Osteocyte (in vitro differentiated cells): ENCODE measurements at regions not wholly inside any gene's neighbourhood (a gene's known extent, or its start where the extent isn't known, plus 50 kb on each side); places are given as distances from the start of the nearest gene placed in this dataset.

Experiments
- DNase-seq: peaks from one replicate; pipeline ENCODE4 v3.0.0; 2021; ENCODE audit warnings: mixed read lengths; ENCODE audit not compliant: unreplicated experiment; ENCODE audit errors: extremely low spot score
- H3K27ac Mint-ChIP-seq: one replicate; pipeline ENCODE4 v1.8.0; 2021; ENCODE audit warnings: mild to moderate bottlenecking, mixed read lengths; ENCODE audit not compliant: unreplicated experiment
- H3K27me3 Mint-ChIP-seq: one replicate; pipeline ENCODE4 v1.8.0; 2021; ENCODE audit warnings: mixed read lengths; ENCODE audit not compliant: unreplicated experiment
- H3K36me3 Mint-ChIP-seq: one replicate; pipeline ENCODE4 v1.8.0; 2021; ENCODE audit warnings: mixed read lengths; ENCODE audit not compliant: unreplicated experiment
- H3K4me1 Mint-ChIP-seq: one replicate; pipeline ENCODE4 v1.8.0; 2021; ENCODE audit warnings: mixed read lengths; ENCODE audit not compliant: unreplicated experiment
- H3K4me3 Mint-ChIP-seq: one replicate; pipeline ENCODE4 v1.8.0; 2021; ENCODE audit warnings: mild to moderate bottlenecking, moderate library complexity, mixed read lengths; ENCODE audit not compliant: unreplicated experiment
- H3K9me3 Mint-ChIP-seq: one replicate; pipeline ENCODE4 v1.8.0; 2021; ENCODE audit warnings: mixed read lengths; ENCODE audit not compliant: unreplicated experiment
- TF ChIP-seq, protein P1 (sequence below): fragments of 200-600 bp; sonication (generic); IDR thresholded peaks from 2 replicates; pipeline ENCODE4 v1.5.0; 2021; ENCODE audit warnings: antibody characterized with exemption, mild to moderate bottlenecking, moderate library complexity

DNA sequence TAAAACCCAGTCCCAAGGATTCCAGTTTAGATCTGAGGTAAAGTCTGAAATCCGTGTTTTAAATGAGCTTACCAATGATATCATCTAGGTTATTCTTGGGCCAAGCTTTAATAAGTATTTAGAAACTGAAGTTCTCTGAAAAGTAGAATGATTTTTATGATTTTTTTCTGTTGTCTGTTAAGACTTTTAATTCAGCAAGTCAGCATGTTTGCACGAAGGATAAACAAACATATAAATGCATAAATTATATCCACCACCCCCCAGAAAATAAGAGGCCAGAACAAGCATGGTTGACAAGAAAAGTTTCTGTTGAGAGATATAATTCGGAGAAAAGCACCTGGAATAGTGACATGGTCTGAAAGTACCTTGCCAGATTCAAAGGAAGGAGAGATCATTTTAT is 655.7 kb downstream of the NOVA1 start:
- TF ChIP-seq, protein P1, sequence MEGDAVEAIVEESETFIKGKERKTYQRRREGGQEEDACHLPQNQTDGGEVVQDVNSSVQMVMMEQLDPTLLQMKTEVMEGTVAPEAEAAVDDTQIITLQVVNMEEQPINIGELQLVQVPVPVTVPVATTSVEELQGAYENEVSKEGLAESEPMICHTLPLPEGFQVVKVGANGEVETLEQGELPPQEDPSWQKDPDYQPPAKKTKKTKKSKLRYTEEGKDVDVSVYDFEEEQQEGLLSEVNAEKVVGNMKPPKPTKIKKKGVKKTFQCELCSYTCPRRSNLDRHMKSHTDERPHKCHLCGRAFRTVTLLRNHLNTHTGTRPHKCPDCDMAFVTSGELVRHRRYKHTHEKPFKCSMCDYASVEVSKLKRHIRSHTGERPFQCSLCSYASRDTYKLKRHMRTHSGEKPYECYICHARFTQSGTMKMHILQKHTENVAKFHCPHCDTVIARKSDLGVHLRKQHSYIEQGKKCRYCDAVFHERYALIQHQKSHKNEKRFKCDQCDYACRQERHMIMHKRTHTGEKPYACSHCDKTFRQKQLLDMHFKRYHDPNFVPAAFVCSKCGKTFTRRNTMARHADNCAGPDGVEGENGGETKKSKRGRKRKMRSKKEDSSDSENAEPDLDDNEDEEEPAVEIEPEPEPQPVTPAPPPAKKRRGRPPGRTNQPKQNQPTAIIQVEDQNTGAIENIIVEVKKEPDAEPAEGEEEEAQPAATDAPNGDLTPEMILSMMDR, result no peak
- Mint-ChIP-seq H3K4me3 (no peak overlapping the region), H3K4me1 (no peaks in the 10 kb centered on the region)

DNA sequence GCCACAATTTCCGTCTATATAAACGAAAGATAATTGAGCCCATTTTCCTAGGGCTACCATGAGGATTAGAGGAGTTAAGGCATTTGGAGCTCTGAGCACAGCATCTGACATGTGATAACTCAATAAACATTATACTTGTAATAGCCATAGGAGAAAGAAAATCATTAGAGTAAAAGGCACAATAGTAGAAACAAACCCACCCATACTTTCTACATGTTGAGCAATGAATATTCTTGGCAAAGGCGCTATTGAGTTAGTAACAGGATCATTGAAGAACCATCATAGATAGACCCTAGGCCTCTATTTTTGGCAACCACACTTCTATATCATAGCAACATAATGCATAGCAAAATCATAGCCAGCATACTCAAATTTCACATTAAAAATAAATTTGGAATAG is 664.1 kb downstream of the NOVA1 start:
- Mint-ChIP-seq H3K27me3 (no peaks in the 10 kb centered on the region), H3K36me3 (no peaks in the 10 kb centered on the region), H3K4me1 (no peaks in the 10 kb centered on the region), H3K27ac (no peak overlapping the region), H3K9me3 (peaks cover 11% of the 10 kb centered on the region), H3K4me3 (no peak overlapping the region)
- no peak for DNase-seq
- TF ChIP-seq, protein P1, result no peak

More for the DNA sequence above, 655.7 kb downstream of the NOVA1 start:
- no peak for DNase-seq
- H3K9me3 Mint-ChIP-seq, result peaks cover 27% of the 10 kb centered on the region
- H3K36me3 Mint-ChIP-seq, result no peaks in the 10 kb centered on the region
- H3K27me3 Mint-ChIP-seq, result no peaks in the 10 kb centered on the region
- no peak overlapping the region for H3K27ac Mint-ChIP-seq

DNA sequence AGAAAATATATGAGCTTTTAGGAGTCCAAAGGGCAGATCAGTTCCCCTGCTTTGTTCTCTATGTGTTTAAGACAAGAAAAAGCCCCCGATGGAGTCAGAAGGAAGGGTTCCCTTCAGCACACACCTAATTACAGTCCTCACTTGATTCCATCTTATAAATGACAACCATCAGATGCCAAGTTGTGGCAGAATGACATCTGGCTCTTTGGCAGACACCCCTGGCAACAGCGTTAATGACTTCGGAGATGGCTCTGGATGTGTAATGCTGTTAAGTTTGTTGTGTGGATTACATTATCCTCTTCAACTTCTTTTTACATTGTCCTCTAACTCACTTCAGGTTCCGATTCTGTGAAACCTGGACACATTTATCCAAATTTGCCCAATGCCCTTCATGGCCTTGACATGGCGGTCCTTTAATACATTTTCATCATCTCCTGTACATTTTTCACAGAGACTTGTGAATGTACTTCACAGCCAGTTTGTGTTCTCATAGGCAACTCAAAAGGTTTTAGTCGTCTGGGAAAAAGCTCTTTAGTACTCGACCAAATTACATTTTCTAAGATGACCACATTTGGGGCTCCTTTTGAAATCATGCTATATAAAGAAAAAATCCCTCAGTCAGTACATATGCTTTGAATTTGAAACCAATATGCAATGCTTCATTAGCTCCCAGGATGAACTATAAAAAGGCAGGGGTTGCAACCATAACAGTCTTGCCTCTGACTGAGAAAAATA is 667.8 kb downstream of the NOVA1 start:
- H3K27ac Mint-ChIP-seq, result no peak overlapping the region
- TF ChIP-seq, protein P1, result no peak
- H3K27me3 Mint-ChIP-seq, result no peaks in the 10 kb centered on the region
- no peak for DNase-seq
- no peak overlapping the region for H3K4me3 Mint-ChIP-seq
- H3K9me3 Mint-ChIP-seq, result peaks cover 33% of the 10 kb centered on the region
- H3K4me1 Mint-ChIP-seq, result no peaks in the 10 kb centered on the region
- no peaks in the 10 kb centered on the region for H3K36me3 Mint-ChIP-seq

DNA sequence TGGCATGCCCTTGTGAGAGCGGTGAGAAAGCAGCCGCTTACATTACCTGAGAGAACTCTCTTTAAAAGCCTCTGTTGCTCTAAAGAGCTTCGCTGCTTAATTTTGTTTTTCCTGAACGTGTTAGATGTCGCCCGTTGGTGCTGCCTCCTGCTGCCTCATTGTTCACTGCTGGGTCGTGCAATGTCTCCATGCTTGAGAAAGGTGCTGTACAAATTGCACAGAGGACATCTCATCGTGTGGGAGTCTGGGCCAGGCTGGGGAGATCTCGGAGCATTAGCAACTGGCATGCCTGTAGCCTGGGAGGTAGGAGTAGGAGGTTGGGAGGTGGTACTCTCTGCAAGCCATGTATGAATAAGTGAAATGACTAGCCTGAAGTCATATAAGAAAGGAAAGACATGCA is 686.0 kb downstream of the NOVA1 start:
- Mint-ChIP-seq H3K36me3 (no peaks in the 10 kb centered on the region), H3K27ac (no peak overlapping the region), H3K4me3 (no peak overlapping the region), H3K9me3 (peaks cover 25% of the 10 kb centered on the region), H3K4me1 (no peaks in the 10 kb centered on the region), H3K27me3 (no peaks in the 10 kb centered on the region)
- DNase-seq, result no peak
- TF ChIP-seq, protein P1, result no peak

DNA sequence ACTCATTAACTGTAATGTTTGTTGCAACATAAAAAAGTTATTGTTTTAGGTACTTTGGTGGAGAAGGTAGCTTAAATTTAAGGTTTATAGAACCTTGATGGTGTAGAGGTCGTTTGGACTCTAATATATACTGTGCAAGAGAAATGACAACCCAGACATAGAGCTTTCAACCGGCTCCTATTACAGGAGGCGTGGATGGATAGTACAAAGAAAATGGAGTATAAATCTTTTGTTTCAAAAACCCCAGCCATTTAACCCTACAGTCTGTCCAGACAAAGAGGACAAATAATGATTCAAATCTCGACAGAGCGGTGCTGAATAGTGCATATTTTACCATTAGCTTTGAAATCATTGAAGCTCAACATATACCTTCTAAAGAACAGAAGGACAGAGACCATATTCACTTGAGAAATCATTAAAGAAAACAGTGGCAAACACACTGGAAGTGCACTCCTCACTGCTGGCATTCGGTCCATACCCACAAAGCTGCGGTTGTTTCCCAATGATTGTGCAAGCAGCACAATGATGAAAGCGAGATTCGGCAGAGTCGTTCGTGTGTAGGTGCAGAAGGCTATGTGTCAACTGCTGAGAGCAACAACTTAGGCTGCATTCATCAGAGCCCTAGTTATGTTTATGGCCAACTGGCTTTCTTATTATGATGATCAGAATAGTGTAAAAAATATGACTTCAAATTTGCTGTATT is 688.6 kb downstream of the NOVA1 start:
- no peaks in the 10 kb centered on the region for H3K27me3 Mint-ChIP-seq
- no peak overlapping the region for H3K4me3 Mint-ChIP-seq
- H3K9me3 Mint-ChIP-seq, result peaks cover 17% of the 10 kb centered on the region
- H3K36me3 Mint-ChIP-seq, result no peaks in the 10 kb centered on the region
- H3K27ac Mint-ChIP-seq, result no peak overlapping the region
- TF ChIP-seq, protein P1, result no peak
- H3K4me1 Mint-ChIP-seq, result no peaks in the 10 kb centered on the region
- no peak for DNase-seq
